ENCODE measurements at regions not wholly inside any gene's neighbourhood (a gene's known extent, or its start where the extent isn't known, plus 50 kb on each side); places are given as distances from the start of the nearest gene placed in this dataset.

DNA sequence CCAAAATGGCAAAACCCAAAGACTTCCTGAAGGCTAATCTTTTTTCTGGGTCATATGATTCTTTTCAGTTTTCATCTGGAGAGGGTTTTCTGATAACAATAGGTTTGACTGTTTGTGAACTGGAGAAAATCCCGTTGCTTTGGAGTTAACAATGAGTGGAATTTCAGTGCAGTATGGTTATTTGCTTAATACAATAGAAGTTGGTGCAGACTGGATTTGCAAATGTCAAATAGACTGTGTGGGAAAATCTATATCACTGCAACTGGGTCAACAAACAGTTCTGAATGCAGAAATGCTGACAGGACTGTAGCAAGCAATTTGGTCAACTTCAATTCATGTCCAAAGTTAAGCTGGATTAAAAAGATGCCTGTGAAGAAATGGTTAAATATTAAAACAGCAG, 267.5 kb upstream of the ARGLU1 start:
- 4% methylated on average over 1 of the region's 1 CpG for WGBS (ENCODE audit: low lambda C conversion rate)
- Histone ChIP-seq H3K9me3 (0 out of 2 replicates have a peak, but pooled peaks cover 4% of the 10 kb centered on the region), H3K27me3 (ENCODE audit: insufficient read depth) (no peaks in the 10 kb centered on the region), H2AFZ (ENCODE audit: low read depth) (no peak overlapping the region), H4K20me1 (ENCODE audit: insufficient read depth) (no peaks in the 10 kb centered on the region), H3K79me2 (ENCODE audit: insufficient read depth) (no peaks in the 10 kb centered on the region), H3K4me3 (ENCODE audit: low read depth in 2 of 2, low read length in 1 of 2) (no peak overlapping the region), H3K9ac (no peak overlapping the region), H3K9me2 (no peaks in the 10 kb centered on the region), H3K36me3 (replicated peaks in 1 of 2; ENCODE audit: control insufficient read depth in 1 of 2, insufficient read depth in 2 of 2, low read length in 1 of 2) (no peaks in the 10 kb centered on the region), H3K4me1 (ENCODE audit: control insufficient read depth in 1 of 2, insufficient read depth in 2 of 2, low read depth in 1 of 2, low read length in 1 of 2) (no peaks in the 10 kb centered on the region), H3F3A (replicated peaks; ENCODE audit: insufficient read depth) (no peaks in the 10 kb centered on the region), H3K27ac (ENCODE audit: low read depth in 2 of 2, low read length in 1 of 2) (no peak overlapping the region), H3K4me2 (no peak overlapping the region)
- ChIA-PET POLR2A (no interaction called here), CTCF (no interaction called here)
- no peak for TF ChIP-seq TAF1 (IDR thresholded peaks at IDR 0.05; ENCODE audit: borderline replicate concordance, low read depth, low read length)
- TF ChIP-seq, protein P1, sequence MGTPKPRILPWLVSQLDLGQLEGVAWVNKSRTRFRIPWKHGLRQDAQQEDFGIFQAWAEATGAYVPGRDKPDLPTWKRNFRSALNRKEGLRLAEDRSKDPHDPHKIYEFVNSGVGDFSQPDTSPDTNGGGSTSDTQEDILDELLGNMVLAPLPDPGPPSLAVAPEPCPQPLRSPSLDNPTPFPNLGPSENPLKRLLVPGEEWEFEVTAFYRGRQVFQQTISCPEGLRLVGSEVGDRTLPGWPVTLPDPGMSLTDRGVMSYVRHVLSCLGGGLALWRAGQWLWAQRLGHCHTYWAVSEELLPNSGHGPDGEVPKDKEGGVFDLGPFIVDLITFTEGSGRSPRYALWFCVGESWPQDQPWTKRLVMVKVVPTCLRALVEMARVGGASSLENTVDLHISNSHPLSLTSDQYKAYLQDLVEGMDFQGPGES (IDR thresholded peaks at IDR 0.05; ENCODE audit: low read depth, low read length), result no peak
- no peak for TF ChIP-seq RAD21 (IDR thresholded peaks at IDR 0.05; ENCODE audit: low read length)
- TF ChIP-seq GATA2 (CRISPR knock-in tag; IDR thresholded peaks at IDR 0.05), result no peak
- TF ChIP-seq NRF1 (IDR thresholded peaks at IDR 0.05; ENCODE audit: low read depth, low read length), result no peak
- no peak for TF ChIP-seq SMC3 (IDR thresholded peaks at IDR 0.05; ENCODE audit: low read depth, low read length)
- TF ChIP-seq JUND (IDR thresholded peaks at IDR 0.05), result no peak
- no peak for TF ChIP-seq POLR2AphosphoS5 (IDR thresholded peaks at IDR 0.05; ENCODE audit: low read depth, low read length)
- no peak for TF ChIP-seq RFX5 (IDR thresholded peaks at IDR 0.05; ENCODE audit: low read length)
- TF ChIP-seq EZH2phosphoT487 (IDR thresholded peaks at IDR 0.05; ENCODE audit: borderline replicate concordance, low read depth), result no peak
- TF ChIP-seq, protein P2, sequence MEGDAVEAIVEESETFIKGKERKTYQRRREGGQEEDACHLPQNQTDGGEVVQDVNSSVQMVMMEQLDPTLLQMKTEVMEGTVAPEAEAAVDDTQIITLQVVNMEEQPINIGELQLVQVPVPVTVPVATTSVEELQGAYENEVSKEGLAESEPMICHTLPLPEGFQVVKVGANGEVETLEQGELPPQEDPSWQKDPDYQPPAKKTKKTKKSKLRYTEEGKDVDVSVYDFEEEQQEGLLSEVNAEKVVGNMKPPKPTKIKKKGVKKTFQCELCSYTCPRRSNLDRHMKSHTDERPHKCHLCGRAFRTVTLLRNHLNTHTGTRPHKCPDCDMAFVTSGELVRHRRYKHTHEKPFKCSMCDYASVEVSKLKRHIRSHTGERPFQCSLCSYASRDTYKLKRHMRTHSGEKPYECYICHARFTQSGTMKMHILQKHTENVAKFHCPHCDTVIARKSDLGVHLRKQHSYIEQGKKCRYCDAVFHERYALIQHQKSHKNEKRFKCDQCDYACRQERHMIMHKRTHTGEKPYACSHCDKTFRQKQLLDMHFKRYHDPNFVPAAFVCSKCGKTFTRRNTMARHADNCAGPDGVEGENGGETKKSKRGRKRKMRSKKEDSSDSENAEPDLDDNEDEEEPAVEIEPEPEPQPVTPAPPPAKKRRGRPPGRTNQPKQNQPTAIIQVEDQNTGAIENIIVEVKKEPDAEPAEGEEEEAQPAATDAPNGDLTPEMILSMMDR (IDR thresholded peaks at IDR 0.05), result no peak
- TF ChIP-seq FOXJ3 (CRISPR knock-in tag; IDR thresholded peaks at IDR 0.05), result no peak
- no peak for TF ChIP-seq YY1 (IDR thresholded peaks at IDR 0.05; ENCODE audit: low read depth)
- no peak for TF ChIP-seq FOSL2 (IDR thresholded peaks at IDR 0.05; ENCODE audit: borderline replicate concordance, low read depth)
- no peak for TF ChIP-seq MEF2A (IDR thresholded peaks at IDR 0.05; ENCODE audit: borderline replicate concordance, low read depth)
- TF ChIP-seq, protein P3, sequence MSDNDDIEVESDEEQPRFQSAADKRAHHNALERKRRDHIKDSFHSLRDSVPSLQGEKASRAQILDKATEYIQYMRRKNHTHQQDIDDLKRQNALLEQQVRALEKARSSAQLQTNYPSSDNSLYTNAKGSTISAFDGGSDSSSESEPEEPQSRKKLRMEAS (IDR thresholded peaks at IDR 0.05; ENCODE audit: low read depth), result no peak
- DNase-seq, result no peak

DNA sequence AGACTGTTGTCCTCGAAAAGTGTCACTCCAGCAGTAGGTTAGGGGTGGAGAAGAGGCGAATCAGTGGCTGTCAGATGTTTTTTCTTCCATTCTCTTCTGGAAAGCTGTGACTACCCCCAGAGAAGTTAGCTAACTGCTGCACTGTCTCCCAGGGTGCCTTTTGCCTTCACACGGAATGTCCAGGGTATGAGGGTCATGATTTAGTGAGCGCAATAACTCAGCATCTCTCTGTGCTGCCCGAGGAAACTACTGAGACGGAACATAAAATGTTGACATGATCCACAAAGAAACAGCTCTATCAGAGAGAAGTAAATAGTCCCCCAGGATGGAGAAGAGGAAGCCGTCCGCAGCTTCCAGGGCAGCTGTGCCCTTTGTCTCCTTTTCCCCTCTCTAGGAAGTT, 254.0 kb upstream of the ARGLU1 start:
- ChIA-PET CTCF (interaction anchor here (0.9 kb wide), 1 partner anchor 11 kb away, joined by 3 read pairs; no protein-coding TSS in a partner anchor), POLR2A (no interaction called here)
- TF ChIP-seq, protein P4, sequence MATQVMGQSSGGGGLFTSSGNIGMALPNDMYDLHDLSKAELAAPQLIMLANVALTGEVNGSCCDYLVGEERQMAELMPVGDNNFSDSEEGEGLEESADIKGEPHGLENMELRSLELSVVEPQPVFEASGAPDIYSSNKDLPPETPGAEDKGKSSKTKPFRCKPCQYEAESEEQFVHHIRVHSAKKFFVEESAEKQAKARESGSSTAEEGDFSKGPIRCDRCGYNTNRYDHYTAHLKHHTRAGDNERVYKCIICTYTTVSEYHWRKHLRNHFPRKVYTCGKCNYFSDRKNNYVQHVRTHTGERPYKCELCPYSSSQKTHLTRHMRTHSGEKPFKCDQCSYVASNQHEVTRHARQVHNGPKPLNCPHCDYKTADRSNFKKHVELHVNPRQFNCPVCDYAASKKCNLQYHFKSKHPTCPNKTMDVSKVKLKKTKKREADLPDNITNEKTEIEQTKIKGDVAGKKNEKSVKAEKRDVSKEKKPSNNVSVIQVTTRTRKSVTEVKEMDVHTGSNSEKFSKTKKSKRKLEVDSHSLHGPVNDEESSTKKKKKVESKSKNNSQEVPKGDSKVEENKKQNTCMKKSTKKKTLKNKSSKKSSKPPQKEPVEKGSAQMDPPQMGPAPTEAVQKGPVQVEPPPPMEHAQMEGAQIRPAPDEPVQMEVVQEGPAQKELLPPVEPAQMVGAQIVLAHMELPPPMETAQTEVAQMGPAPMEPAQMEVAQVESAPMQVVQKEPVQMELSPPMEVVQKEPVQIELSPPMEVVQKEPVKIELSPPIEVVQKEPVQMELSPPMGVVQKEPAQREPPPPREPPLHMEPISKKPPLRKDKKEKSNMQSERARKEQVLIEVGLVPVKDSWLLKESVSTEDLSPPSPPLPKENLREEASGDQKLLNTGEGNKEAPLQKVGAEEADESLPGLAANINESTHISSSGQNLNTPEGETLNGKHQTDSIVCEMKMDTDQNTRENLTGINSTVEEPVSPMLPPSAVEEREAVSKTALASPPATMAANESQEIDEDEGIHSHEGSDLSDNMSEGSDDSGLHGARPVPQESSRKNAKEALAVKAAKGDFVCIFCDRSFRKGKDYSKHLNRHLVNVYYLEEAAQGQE (IDR thresholded peaks at IDR 0.05; ENCODE audit: low read depth, low read length), result no peak
- TF ChIP-seq, protein P5, sequence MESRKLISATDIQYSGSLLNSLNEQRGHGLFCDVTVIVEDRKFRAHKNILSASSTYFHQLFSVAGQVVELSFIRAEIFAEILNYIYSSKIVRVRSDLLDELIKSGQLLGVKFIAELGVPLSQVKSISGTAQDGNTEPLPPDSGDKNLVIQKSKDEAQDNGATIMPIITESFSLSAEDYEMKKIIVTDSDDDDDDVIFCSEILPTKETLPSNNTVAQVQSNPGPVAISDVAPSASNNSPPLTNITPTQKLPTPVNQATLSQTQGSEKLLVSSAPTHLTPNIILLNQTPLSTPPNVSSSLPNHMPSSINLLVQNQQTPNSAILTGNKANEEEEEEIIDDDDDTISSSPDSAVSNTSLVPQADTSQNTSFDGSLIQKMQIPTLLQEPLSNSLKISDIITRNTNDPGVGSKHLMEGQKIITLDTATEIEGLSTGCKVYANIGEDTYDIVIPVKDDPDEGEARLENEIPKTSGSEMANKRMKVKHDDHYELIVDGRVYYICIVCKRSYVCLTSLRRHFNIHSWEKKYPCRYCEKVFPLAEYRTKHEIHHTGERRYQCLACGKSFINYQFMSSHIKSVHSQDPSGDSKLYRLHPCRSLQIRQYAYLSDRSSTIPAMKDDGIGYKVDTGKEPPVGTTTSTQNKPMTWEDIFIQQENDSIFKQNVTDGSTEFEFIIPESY (IDR thresholded peaks at IDR 0.05; ENCODE audit: borderline replicate concordance, low read depth), result no peak
- TF ChIP-seq NFIC (IDR thresholded peaks at IDR 0.05; ENCODE audit: borderline replicate concordance) (no peak), GABPA (IDR thresholded peaks at IDR 0.05; ENCODE audit: low read depth) (no peak)
- no peaks in the 10 kb centered on the region for H3K9me3 ChIP-seq
- H3K4me2 ChIP-seq, result no peak overlapping the region
- H3K36me3 ChIP-seq (replicated peaks in 1 of 2; ENCODE audit: control insufficient read depth in 1 of 2, insufficient read depth in 2 of 2, low read length in 1 of 2), result no peaks in the 10 kb centered on the region
- H4K20me1 ChIP-seq (ENCODE audit: insufficient read depth), result no peaks in the 10 kb centered on the region
- H3K9me2 ChIP-seq, result no peaks in the 10 kb centered on the region
- no peak overlapping the region for H2AFZ ChIP-seq (ENCODE audit: low read depth)
- no peaks in the 10 kb centered on the region for H3K27me3 ChIP-seq (ENCODE audit: insufficient read depth)
- no peaks in the 10 kb centered on the region for H3K4me1 ChIP-seq (ENCODE audit: control insufficient read depth in 1 of 2, insufficient read depth in 2 of 2, low read depth in 1 of 2, low read length in 1 of 2)
- H3K27ac ChIP-seq (ENCODE audit: low read depth in 2 of 2, low read length in 1 of 2), result no peak overlapping the region
- DNase-seq, result no peak
- no peak overlapping the region for H3K9ac ChIP-seq
- 48% methylated on average over 8 of the region's 8 CpGs for WGBS (ENCODE audit: low lambda C conversion rate)
- no peak overlapping the region for H3K4me3 ChIP-seq (ENCODE audit: low read depth in 2 of 2, low read length in 1 of 2)
- H3F3A ChIP-seq (replicated peaks; ENCODE audit: insufficient read depth), result no peaks in the 10 kb centered on the region
- no peaks in the 10 kb centered on the region for H3K79me2 ChIP-seq (ENCODE audit: insufficient read depth)
